Osteoblast (primary cell): ENCODE measurements at regions not wholly inside any gene's neighbourhood (a gene's known extent, or its start where the extent isn't known, plus 50 kb on each side); places are given as distances from the start of the nearest gene placed in this dataset.

Experiments used
- DNase-seq: peaks from one replicate; pipeline ENCODE4 v3.0.0; 2011; ENCODE audit warnings: low spot score, mixed read lengths; ENCODE audit not compliant: insufficient read length; ENCODE audit errors: missing footprints
- H2AFZ ChIP-seq: 2 replicates; pipeline ENCODE4 v1.6.0; 2011; ENCODE audit warnings: mild to moderate bottlenecking, low read length
- H3K27ac ChIP-seq: 2 replicates; pipeline ENCODE4 v1.5.1; 2011; ENCODE audit warnings: mild to moderate bottlenecking, low read depth, low read length, moderate library complexity
- H3K27me3 ChIP-seq: 2 replicates; pipeline ENCODE4 v1.6.0; 2012; ENCODE audit warnings: mild to moderate bottlenecking, control low read depth, inconsistent platforms, low read length, moderate library complexity; ENCODE audit not compliant: insufficient read depth
- H3K36me3 ChIP-seq: 2 replicates; pipeline ENCODE4 v1.5.1; 2011; ENCODE audit warnings: mild to moderate bottlenecking, low read length, control low read depth, moderate library complexity; ENCODE audit not compliant: insufficient read depth
- H3K4me1 ChIP-seq: 2 replicates; pipeline ENCODE4 v1.5.1; 2011; ENCODE audit warnings: mild to moderate bottlenecking, low read length, control low read depth, moderate library complexity; ENCODE audit not compliant: insufficient read depth
- H3K4me2 ChIP-seq: 2 replicates; pipeline ENCODE4 v1.6.0; 2011; ENCODE audit warnings: mild to moderate bottlenecking, low read length; ENCODE audit not compliant: insufficient read depth
- H3K4me3 ChIP-seq: fragments of 200-600 bp; sonication (generic); 3 replicates; pipeline ENCODE4 v1.5.1; 2012; ENCODE audit warnings: mild to moderate bottlenecking, low read length, inconsistent platforms; ENCODE audit not compliant: insufficient read depth
- H3K79me2 ChIP-seq: 2 replicates; pipeline ENCODE4 v1.6.0; 2012; ENCODE audit warnings: mild to moderate bottlenecking, low read length, control low read depth, inconsistent platforms; ENCODE audit not compliant: insufficient read depth
- H3K9me3 ChIP-seq: 2 replicates; pipeline ENCODE4 v1.5.1; 2011; ENCODE audit warnings: low read depth, low read length, control low read depth
- H4K20me1 ChIP-seq: 2 replicates; pipeline ENCODE4 v1.6.0; 2012; ENCODE audit warnings: mild to moderate bottlenecking, low read length, control low read depth; ENCODE audit not compliant: insufficient read depth
- TF ChIP-seq, protein P1 (sequence below): IDR thresholded peaks from 2 replicates; pipeline ENCODE4 v1.5.1; 2011; ENCODE audit warnings: mild to moderate bottlenecking, low read depth, low read length, moderate library complexity; ENCODE audit errors: extremely low read depth

DNA sequence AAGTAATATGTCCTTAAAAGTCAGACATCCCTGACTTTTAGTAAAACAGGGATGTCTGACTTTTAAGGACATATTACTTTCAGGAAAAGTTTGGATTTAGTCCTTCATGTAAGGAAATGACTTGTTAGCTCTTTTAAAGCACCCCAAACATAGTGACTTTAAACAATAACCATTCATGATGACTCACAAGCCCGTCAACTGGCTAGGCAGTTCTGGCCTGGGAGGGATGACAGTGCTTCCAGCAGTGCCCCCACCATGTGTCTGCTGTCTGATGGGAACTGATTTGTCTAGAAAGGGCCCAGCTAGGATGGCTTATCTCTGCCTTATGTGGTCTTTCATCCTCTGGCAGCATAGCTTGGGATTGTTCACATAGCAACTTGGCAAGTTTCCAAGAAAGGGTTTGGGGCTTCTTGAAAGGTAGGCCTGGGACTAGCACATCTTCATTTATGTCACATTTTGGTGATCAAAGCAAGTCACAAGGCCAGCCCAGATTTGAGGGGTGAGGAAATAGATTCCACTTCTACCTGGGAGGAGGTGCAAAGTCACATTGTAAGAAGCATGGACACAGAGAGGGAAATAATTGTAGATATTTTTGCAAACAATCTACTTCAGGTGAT is 143.5 kb downstream of the C1orf94 start:
- no peak overlapping the region for H3K27ac ChIP-seq
- no peaks in the 10 kb centered on the region for H3K27me3 ChIP-seq
- TF ChIP-seq, protein P1, sequence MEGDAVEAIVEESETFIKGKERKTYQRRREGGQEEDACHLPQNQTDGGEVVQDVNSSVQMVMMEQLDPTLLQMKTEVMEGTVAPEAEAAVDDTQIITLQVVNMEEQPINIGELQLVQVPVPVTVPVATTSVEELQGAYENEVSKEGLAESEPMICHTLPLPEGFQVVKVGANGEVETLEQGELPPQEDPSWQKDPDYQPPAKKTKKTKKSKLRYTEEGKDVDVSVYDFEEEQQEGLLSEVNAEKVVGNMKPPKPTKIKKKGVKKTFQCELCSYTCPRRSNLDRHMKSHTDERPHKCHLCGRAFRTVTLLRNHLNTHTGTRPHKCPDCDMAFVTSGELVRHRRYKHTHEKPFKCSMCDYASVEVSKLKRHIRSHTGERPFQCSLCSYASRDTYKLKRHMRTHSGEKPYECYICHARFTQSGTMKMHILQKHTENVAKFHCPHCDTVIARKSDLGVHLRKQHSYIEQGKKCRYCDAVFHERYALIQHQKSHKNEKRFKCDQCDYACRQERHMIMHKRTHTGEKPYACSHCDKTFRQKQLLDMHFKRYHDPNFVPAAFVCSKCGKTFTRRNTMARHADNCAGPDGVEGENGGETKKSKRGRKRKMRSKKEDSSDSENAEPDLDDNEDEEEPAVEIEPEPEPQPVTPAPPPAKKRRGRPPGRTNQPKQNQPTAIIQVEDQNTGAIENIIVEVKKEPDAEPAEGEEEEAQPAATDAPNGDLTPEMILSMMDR: no peak
- H3K79me2 ChIP-seq: no peaks in the 10 kb centered on the region
- no peaks in the 10 kb centered on the region for H4K20me1 ChIP-seq
- H3K4me3 ChIP-seq: no peak overlapping the region
- H3K36me3 ChIP-seq: no peaks in the 10 kb centered on the region
- H3K9me3 ChIP-seq: peaks cover 3% of the 10 kb centered on the region
- DNase-seq: no peak
- H2AFZ ChIP-seq: no peak overlapping the region
- no peaks in the 10 kb centered on the region for H3K4me1 ChIP-seq
- H3K4me2 ChIP-seq: no peak overlapping the region

DNA sequence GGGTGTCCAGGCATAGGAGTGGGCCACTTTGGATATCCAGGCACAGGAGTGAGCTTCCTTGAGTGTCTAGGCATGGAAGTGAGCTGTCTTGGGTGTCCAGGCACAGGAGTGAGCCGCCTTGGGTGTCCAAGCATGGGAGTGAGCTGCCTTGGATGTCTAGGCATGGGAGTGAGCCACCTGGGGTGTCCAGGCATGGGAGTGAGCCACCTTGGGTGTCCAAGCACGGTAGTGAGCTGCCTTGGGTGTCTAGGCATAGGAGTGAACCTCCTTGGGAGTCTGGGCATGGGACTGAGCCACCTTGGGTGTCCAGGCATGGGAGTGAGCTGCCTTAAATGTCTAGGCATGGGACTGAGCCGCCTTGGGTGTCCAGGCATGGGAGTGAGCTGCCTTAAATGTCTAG is 146.3 kb downstream of the C1orf94 start:
- TF ChIP-seq, protein P1: no peak
- Histone ChIP-seq H3K27me3 (no peaks in the 10 kb centered on the region), H3K4me2 (no peak overlapping the region), H3K9me3 (no peaks in the 10 kb centered on the region), H3K36me3 (no peaks in the 10 kb centered on the region), H3K27ac (no peak overlapping the region), H3K4me3 (no peak overlapping the region), H4K20me1 (no peaks in the 10 kb centered on the region), H3K4me1 (no peaks in the 10 kb centered on the region), H3K79me2 (no peaks in the 10 kb centered on the region), H2AFZ (no peak overlapping the region)
- no peak for DNase-seq

DNA sequence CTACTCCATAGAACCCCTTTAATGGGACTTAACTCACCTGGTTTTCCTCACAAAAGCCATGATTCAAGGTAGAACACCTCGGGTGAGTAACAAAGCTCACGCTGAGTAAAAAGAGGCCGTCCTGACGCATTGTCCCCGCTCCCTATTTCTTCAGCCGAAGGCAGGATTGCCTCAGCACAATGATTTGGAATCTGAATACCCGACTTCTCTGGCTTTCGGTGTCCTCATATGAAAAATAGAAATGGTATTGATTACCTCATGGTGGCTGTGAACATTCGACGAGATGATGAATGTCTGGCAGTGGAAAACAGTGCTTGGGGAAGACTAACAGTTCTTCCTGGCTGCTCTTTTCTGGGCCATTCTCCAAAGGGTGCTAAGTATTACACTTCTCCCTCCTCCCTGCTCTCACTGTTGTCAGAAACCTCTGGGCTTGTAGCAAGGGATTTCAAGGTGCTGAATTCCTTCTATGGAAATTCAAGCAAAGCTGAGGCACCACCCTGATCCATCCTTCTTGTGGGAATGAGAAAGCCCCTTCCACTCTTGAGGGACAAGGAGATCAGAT is 148.3 kb downstream of the C1orf94 start:
- TF ChIP-seq, protein P1: no peak
- H3K4me3 ChIP-seq: no peak overlapping the region
- no peaks in the 10 kb centered on the region for H3K27me3 ChIP-seq
- DNase-seq: no peak
- no peak overlapping the region for H2AFZ ChIP-seq
- no peaks in the 10 kb centered on the region for H4K20me1 ChIP-seq
- no peaks in the 10 kb centered on the region for H3K79me2 ChIP-seq
- no peaks in the 10 kb centered on the region for H3K4me1 ChIP-seq
- H3K9me3 ChIP-seq: no peaks in the 10 kb centered on the region
- no peak overlapping the region for H3K27ac ChIP-seq
- H3K36me3 ChIP-seq: no peaks in the 10 kb centered on the region
- H3K4me2 ChIP-seq: no peak overlapping the region

DNA sequence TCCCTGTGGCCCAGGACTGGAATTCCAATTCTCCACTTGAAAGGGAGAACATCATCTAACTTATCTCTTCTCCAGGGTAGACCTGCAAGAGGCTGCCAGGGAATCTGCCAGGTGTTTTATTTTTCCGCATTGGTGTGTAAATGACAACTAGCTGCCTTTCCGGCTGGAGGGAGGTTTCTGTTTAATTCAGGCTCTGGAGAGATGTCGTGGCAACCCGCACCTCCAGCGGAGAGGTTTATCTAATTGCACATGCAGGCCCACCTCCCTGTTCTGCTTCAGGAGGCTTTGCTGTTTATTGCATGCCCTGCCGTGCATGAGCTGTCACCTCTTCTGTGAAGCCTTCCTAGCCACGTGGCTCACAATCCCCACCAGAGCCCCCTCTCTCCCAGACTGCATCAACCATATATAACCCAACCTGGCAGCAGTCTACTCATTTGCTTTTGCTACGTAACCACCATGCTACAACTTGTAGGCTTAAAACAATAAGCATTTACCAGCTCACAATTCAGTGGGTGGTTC is 151.6 kb downstream of the C1orf94 start:
- Histone ChIP-seq H3K4me3 (no peak overlapping the region), H3K4me2 (no peak overlapping the region), H3K4me1 (no peaks in the 10 kb centered on the region), H3K79me2 (no peaks in the 10 kb centered on the region), H4K20me1 (no peaks in the 10 kb centered on the region), H3K27me3 (no peaks in the 10 kb centered on the region), H3K36me3 (no peaks in the 10 kb centered on the region), H2AFZ (no peak overlapping the region), H3K9me3 (no peaks in the 10 kb centered on the region), H3K27ac (no peak overlapping the region)
- no peak for DNase-seq
- TF ChIP-seq, protein P1: no peak
